ENCODE measurements at regions not wholly inside any gene's neighbourhood (a gene's known extent, or its start where the extent isn't known, plus 50 kb on each side); places are given as distances from the start of the nearest gene placed in this dataset.

- TF ChIP-seq CTCF (IDR thresholded peaks at IDR 0.05), result no peak
- no peak for TF ChIP-seq POLR2A (IDR thresholded peaks at IDR 0.05)
- TF ChIP-seq EP300 (IDR thresholded peaks at IDR 0.05), result no peak
Measured at GRCh38 chr2:22329211-22330154, 1055.5 kb upstream of the KLHL29 start.

Data from ovary (tissue), 3 donors.